ENCODE measurements at regions not wholly inside any gene's neighbourhood (a gene's known extent, or its start where the extent isn't known, plus 50 kb on each side); places are given as distances from the start of the nearest gene placed in this dataset.

DNA sequence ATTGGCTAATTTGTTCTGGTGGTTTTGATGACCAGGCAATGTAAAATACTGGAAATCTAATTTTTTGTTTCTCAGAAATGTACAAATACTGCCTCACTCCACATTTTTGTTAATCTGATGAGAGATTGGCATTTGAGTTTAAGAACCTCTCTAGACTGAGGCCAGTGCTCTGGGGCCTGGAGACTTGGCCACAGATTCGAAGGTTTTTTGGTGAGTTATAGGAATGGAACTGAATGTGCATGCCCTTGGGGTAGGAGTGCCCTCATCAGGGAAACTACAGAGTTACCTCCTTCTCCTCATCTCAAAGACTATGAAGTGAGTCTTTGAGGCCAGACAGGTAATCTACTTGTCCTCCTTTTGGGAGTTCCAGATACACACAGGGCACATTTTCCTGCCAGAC, 347.9 kb downstream of the LTN1 start:
- no peak for DNase-seq (ENCODE audit: low spot score)
- no peaks in the 10 kb centered on the region for H3K9me2 ChIP-seq (replicated peaks; ENCODE audit: insufficient read depth)
- H3K79me2 ChIP-seq = no peaks in the 10 kb centered on the region
- WGBS (ENCODE audit: low lambda C conversion rate, missing lambda C conversion rate) = 96% methylated on average over 1 of the region's 1 CpG
- no peak overlapping the region for H3K4me2 ChIP-seq
- no peak for TF ChIP-seq EZH2 (IDR thresholded peaks at IDR 0.05; ENCODE audit: borderline replicate concordance)
- TF ChIP-seq CTCF (IDR thresholded peaks at IDR 0.05; ENCODE audit: poor library complexity) = no peak
- TF ChIP-seq EZH2phosphoT487 (IDR thresholded peaks at IDR 0.05; ENCODE audit: low read depth, severe bottlenecking, unreplicated experiment) = no peak
- H3K4me3 ChIP-seq = no peak overlapping the region
- H3K27me3 ChIP-seq = no peaks in the 10 kb centered on the region
- H2AFZ ChIP-seq = no peak overlapping the region
- H3K4me1 ChIP-seq (ENCODE audit: insufficient read depth) = no peaks in the 10 kb centered on the region
- H3K27ac ChIP-seq = no peak overlapping the region
- no peaks in the 10 kb centered on the region for H4K20me1 ChIP-seq (ENCODE audit: insufficient read depth, poor library complexity, severe bottlenecking)
- H3K36me3 ChIP-seq (replicated peaks; ENCODE audit: insufficient read depth, low read depth) = no peaks in the 10 kb centered on the region
- H3K9me3 ChIP-seq (ENCODE audit: low read depth) = no peaks in the 10 kb centered on the region

- WGBS (ENCODE audit: low lambda C conversion rate, missing lambda C conversion rate) = 100% methylated on average over 4 of the region's 4 CpGs
- no peak for DNase-seq (ENCODE audit: low spot score)
These were observed 349.8 kb downstream of the LTN1 start for GRCh38 chr21:28642891-28643290.

GRCh38 chr21:28641731-28642130, 350.9 kb downstream of the LTN1 start:
- DNase-seq (ENCODE audit: low spot score) = no peak
- Histone ChIP-seq H2AFZ (no peak overlapping the region), H4K20me1 (ENCODE audit: insufficient read depth, poor library complexity, severe bottlenecking) (no peaks in the 10 kb centered on the region), H3K27me3 (no peaks in the 10 kb centered on the region), H3K9me2 (replicated peaks; ENCODE audit: insufficient read depth) (no peaks in the 10 kb centered on the region), H3K27ac (no peak overlapping the region), H3K79me2 (no peaks in the 10 kb centered on the region), H3K4me3 (no peak overlapping the region), H3K4me2 (no peak overlapping the region), H3K4me1 (ENCODE audit: insufficient read depth) (no peaks in the 10 kb centered on the region), H3K36me3 (replicated peaks; ENCODE audit: insufficient read depth, low read depth) (no peaks in the 10 kb centered on the region), H3K9me3 (ENCODE audit: low read depth) (no peaks in the 10 kb centered on the region)
- WGBS (ENCODE audit: low lambda C conversion rate, missing lambda C conversion rate) = 85% methylated on average over 1 of the region's 1 CpG
- TF ChIP-seq EZH2phosphoT487 (IDR thresholded peaks at IDR 0.05; ENCODE audit: low read depth, severe bottlenecking, unreplicated experiment) = no peak
- TF ChIP-seq CTCF (IDR thresholded peaks at IDR 0.05; ENCODE audit: poor library complexity) = no peak
- TF ChIP-seq EZH2 (IDR thresholded peaks at IDR 0.05; ENCODE audit: borderline replicate concordance) = no peak

More at GRCh38 chr21:28642891-28643290, 349.8 kb downstream of the LTN1 start:
- H3K9me3 ChIP-seq (ENCODE audit: low read depth) = no peaks in the 10 kb centered on the region
- no peaks in the 10 kb centered on the region for H3K27me3 ChIP-seq
- TF ChIP-seq EZH2phosphoT487 (IDR thresholded peaks at IDR 0.05; ENCODE audit: low read depth, severe bottlenecking, unreplicated experiment) = no peak
- TF ChIP-seq EZH2 (IDR thresholded peaks at IDR 0.05; ENCODE audit: borderline replicate concordance) = no peak
- no peak for TF ChIP-seq CTCF (IDR thresholded peaks at IDR 0.05; ENCODE audit: poor library complexity)
- no peaks in the 10 kb centered on the region for H3K9me2 ChIP-seq (replicated peaks; ENCODE audit: insufficient read depth)
- H3K4me1 ChIP-seq (ENCODE audit: insufficient read depth) = no peaks in the 10 kb centered on the region
- no peaks in the 10 kb centered on the region for H3K36me3 ChIP-seq (replicated peaks; ENCODE audit: insufficient read depth, low read depth)
- no peaks in the 10 kb centered on the region for H3K79me2 ChIP-seq
- no peak overlapping the region for H3K4me2 ChIP-seq
- H3K4me3 ChIP-seq = no peak overlapping the region
- no peak overlapping the region for H3K27ac ChIP-seq
- no peaks in the 10 kb centered on the region for H4K20me1 ChIP-seq (ENCODE audit: insufficient read depth, poor library complexity, severe bottlenecking)
- no peak overlapping the region for H2AFZ ChIP-seq

DNA sequence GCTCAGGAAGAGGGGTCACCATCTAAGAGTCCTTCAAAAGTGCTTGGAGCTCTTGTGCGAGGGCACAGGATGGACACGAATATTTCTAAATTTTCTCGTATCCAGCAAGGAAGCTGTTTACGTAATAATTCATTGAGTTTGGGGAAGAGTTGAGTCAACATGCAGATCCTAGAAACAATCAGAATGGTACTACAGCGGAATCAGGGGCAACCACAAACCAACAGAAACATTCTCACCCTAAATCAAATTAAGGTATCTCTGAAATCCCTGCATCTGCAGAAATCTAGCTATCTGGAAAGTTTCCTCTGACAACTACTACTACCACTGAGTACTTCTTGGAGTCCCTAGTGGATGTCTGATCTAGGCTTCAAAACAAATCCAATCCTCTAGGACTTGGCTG, 352.4 kb downstream of the LTN1 start:
- no peaks in the 10 kb centered on the region for H3K36me3 ChIP-seq (replicated peaks; ENCODE audit: insufficient read depth, low read depth)
- H3K4me2 ChIP-seq = no peak overlapping the region
- no peaks in the 10 kb centered on the region for H3K27me3 ChIP-seq
- H3K27ac ChIP-seq = no peak overlapping the region
- 74% methylated on average over 5 of the region's 5 CpGs for WGBS (ENCODE audit: low lambda C conversion rate, missing lambda C conversion rate)
- no peak for DNase-seq (ENCODE audit: low spot score)
- H3K9me3 ChIP-seq (ENCODE audit: low read depth) = no peaks in the 10 kb centered on the region
- H4K20me1 ChIP-seq (ENCODE audit: insufficient read depth, poor library complexity, severe bottlenecking) = no peaks in the 10 kb centered on the region
- no peaks in the 10 kb centered on the region for H3K79me2 ChIP-seq
- H3K4me3 ChIP-seq = no peak overlapping the region
- no peak overlapping the region for H2AFZ ChIP-seq
- TF ChIP-seq EZH2 (IDR thresholded peaks at IDR 0.05; ENCODE audit: borderline replicate concordance) = no peak
- no peak for TF ChIP-seq CTCF (IDR thresholded peaks at IDR 0.05; ENCODE audit: poor library complexity)
- TF ChIP-seq EZH2phosphoT487 (IDR thresholded peaks at IDR 0.05; ENCODE audit: low read depth, severe bottlenecking, unreplicated experiment) = no peak
- no peaks in the 10 kb centered on the region for H3K9me2 ChIP-seq (replicated peaks; ENCODE audit: insufficient read depth)
- no peaks in the 10 kb centered on the region for H3K4me1 ChIP-seq (ENCODE audit: insufficient read depth)
